ENCODE measurements at regions not wholly inside any gene's neighbourhood (a gene's known extent, or its start where the extent isn't known, plus 50 kb on each side); places are given as distances from the start of the nearest gene placed in this dataset.
"Not testable (repeated sequence)": the region's sequence is repeated elsewhere in the genome, so short reads cannot be mapped to it uniquely, and the experiment has no call there.

GRCh38 chr6:102759415-102759814 is 1365.9 kb downstream of the GRIK2 start:
- DNase-seq (ENCODE audit: low spot score), result no peak

- DNase-seq (ENCODE audit: low spot score), result not testable (repeated sequence)
These were observed 1365.0 kb downstream of the GRIK2 start for GRCh38 chr6:102758536-102758935.

- no peak for DNase-seq (ENCODE audit: low spot score)
These were observed 1355.9 kb downstream of the GRIK2 start for GRCh38 chr6:102749210-102749971.

GRCh38 chr6:102746941-102747340 is 1353.4 kb downstream of the GRIK2 start:
- DNase-seq (ENCODE audit: low spot score), result no peak

GRCh38 chr6:102742754-102743356 is 1349.3 kb downstream of the GRIK2 start:
- no peak for DNase-seq (ENCODE audit: low spot score)

- no peak for DNase-seq (ENCODE audit: low spot score)
These were observed 1348.5 kb downstream of the GRIK2 start for GRCh38 chr6:102742028-102742427.

- DNase-seq (ENCODE audit: low spot score), result no peak
These were observed 1343.4 kb downstream of the GRIK2 start for GRCh38 chr6:102736941-102737368.

GRCh38 chr6:102732898-102733297 is 1339.4 kb downstream of the GRIK2 start:
- DNase-seq (ENCODE audit: low spot score), result no peak

- DNase-seq (ENCODE audit: low spot score), result not testable (repeated sequence)
These were observed 1328.6 kb downstream of the GRIK2 start for GRCh38 chr6:102722086-102722485.

- no peak for DNase-seq (ENCODE audit: low spot score)
These were observed 1324.4 kb downstream of the GRIK2 start for GRCh38 chr6:102717737-102718456.

GRCh38 chr6:102717252-102717651 is 1323.7 kb downstream of the GRIK2 start:
- DNase-seq (ENCODE audit: low spot score), result no peak

GRCh38 chr6:102701019-102701418 is 1307.5 kb downstream of the GRIK2 start:
- no peak for DNase-seq (ENCODE audit: low spot score)

GRCh38 chr6:102686461-102686860 is 1293.0 kb downstream of the GRIK2 start:
- DNase-seq (ENCODE audit: low spot score), result no peak

GRCh38 chr6:102680413-102680812 is 1286.9 kb downstream of the GRIK2 start:
- no peak for DNase-seq (ENCODE audit: low spot score)

GRCh38 chr6:102679865-102680264 is 1286.4 kb downstream of the GRIK2 start:
- DNase-seq (ENCODE audit: low spot score), result no peak

GRCh38 chr6:102677225-102677624 is 1283.7 kb downstream of the GRIK2 start:
- DNase-seq (ENCODE audit: low spot score), result no peak

- DNase-seq (ENCODE audit: low spot score), result no peak
These were observed 1277.2 kb downstream of the GRIK2 start for GRCh38 chr6:102670735-102671134.

GRCh38 chr6:102662851-102663250 is 1269.3 kb downstream of the GRIK2 start:
- DNase-seq (ENCODE audit: low spot score), result no peak

GRCh38 chr6:102660303-102660702 is 1266.8 kb downstream of the GRIK2 start:
- DNase-seq (ENCODE audit: low spot score), result no peak

- DNase-seq (ENCODE audit: low spot score), result no peak
These were observed 1262.3 kb downstream of the GRIK2 start for GRCh38 chr6:102655823-102656222.

GRCh38 chr6:102641426-102641825 is 1247.9 kb downstream of the GRIK2 start:
- no peak for DNase-seq (ENCODE audit: low spot score)

GRCh38 chr6:102631921-102632320 is 1238.4 kb downstream of the GRIK2 start:
- no peak for DNase-seq (ENCODE audit: low spot score)

- no peak for DNase-seq (ENCODE audit: low spot score)
These were observed 1229.7 kb downstream of the GRIK2 start for GRCh38 chr6:102623201-102623600.

All from COLO829 (cell line).